ENCODE measurements at regions not wholly inside any gene's neighbourhood (a gene's known extent, or its start where the extent isn't known, plus 50 kb on each side); places are given as distances from the start of the nearest gene placed in this dataset.

GRCh38 chr1:194102607-194103006 is 916.2 kb upstream of the B3GALT2 start:
- intact Hi-C loops (cut with micrococcal nuclease) = no loop called here

More at GRCh38 chr1:194102607-194103006, 916.2 kb upstream of the B3GALT2 start:
- no peak overlapping the region for H3K4me2 ChIP-seq (ENCODE audit: low read length)
- H3K4me1 ChIP-seq (ENCODE audit: control insufficient read depth in 1 of 2, insufficient read depth in 2 of 2, low read length in 2 of 2) = no peaks in the 10 kb centered on the region
- DNase-seq (ENCODE audit: low read depth, low spot score) (no peak), ATAC-seq (peak; percentile 60)
- ChIA-PET POLR2A (no interaction called here), CTCF (no interaction called here), RAD21 (ENCODE audit: low non-redundant PET in 1 of 2, low total read pairs in 2 of 2, uncharacterized antibody in 2 of 2, unreplicated experiment in 2 of 2) (no interaction called here)
- H4K20me1 ChIP-seq (ENCODE audit: insufficient read depth) = no peaks in the 10 kb centered on the region
- BruUV-seq (replicated peaks) = no TSS peak
- no peak overlapping the region for H3K27ac ChIP-seq (ENCODE audit: low read depth, low read length)
- no peaks in the 10 kb centered on the region for H3K36me3 ChIP-seq (ENCODE audit: control insufficient read depth in 1 of 2, insufficient read depth in 2 of 2, low read length in 2 of 2)
- H3K9me2 ChIP-seq (ENCODE audit: insufficient read depth) = no peaks in the 10 kb centered on the region
- no peak overlapping the region for H2AFZ ChIP-seq (ENCODE audit: low read depth, low read length, poor library complexity, severe bottlenecking)
- no peak overlapping the region for H3K4me3 ChIP-seq (replicated peaks in 1 of 2; ENCODE audit: low read depth in 1 of 2, low read length in 2 of 2)
- TF ChIP-seq ZNF274 (IDR thresholded peaks at IDR 0.05; ENCODE audit: low read depth, low read length) (no peak), ZBTB33 (IDR thresholded peaks at IDR 0.05; ENCODE audit: extremely low read depth, insufficient replicate concordance, low read length) (no peak), SIN3A (IDR thresholded peaks at IDR 0.05; ENCODE audit: low read depth) (no peak), SRF (IDR thresholded peaks at IDR 0.05; ENCODE audit: low read depth) (no peak), CTCF (IDR thresholded peaks at IDR 0.05 in 2 of 3, conservative IDR thresholded peaks at IDR 0.05 in 1 of 3; ENCODE audit: borderline replicate concordance in 1 of 3, insufficient read depth in 1 of 3, low read depth in 2 of 3, low read length in 2 of 3) (peak; percentile 3 to 35 (median 16); a peak in 3 of 6 replicates), FOSL1 (IDR thresholded peaks at IDR 0.05; ENCODE audit: low read depth) (no peak)
- no peak overlapping the region for H3K9ac ChIP-seq (ENCODE audit: low read length)
- H3K9me3 ChIP-seq (ENCODE audit: control insufficient read depth in 1 of 2, insufficient read depth in 1 of 2, low read depth in 1 of 2, low read length in 2 of 2) = no peaks in the 10 kb centered on the region
- H3K27me3 ChIP-seq (ENCODE audit: insufficient read depth, low read length) = no peaks in the 10 kb centered on the region
- H3K79me2 ChIP-seq (ENCODE audit: insufficient read depth, low read length) = no peaks in the 10 kb centered on the region

Data from HCT116 (cell line).